Colonic mucosa (tissue), 4 donors: ENCODE measurements at regions not wholly inside any gene's neighbourhood (a gene's known extent, or its start where the extent isn't known, plus 50 kb on each side); places are given as distances from the start of the nearest gene placed in this dataset.

Experiments
- DNase-seq: peaks from one replicate; pipeline ENCODE4 v3.0.0-alpha.2; 2020
- H3K27ac ChIP-seq: fragments of 200-600 bp; one replicate; pipeline ENCODE4 v1.8.0; 2021
- H3K27me3 ChIP-seq: fragments of 200-600 bp; one replicate; pipeline ENCODE4 v1.8.0; 2021
- H3K36me3 ChIP-seq: fragments of 200-600 bp; one replicate; pipeline ENCODE4 v1.8.0; 2021
- H3K4me1 ChIP-seq: fragments of 200-600 bp; one replicate; pipeline ENCODE4 v1.8.0; 2021; ENCODE audit warnings: mild to moderate bottlenecking
- H3K4me3 ChIP-seq: fragments of 200-600 bp; one replicate; pipeline ENCODE4 v1.8.0; 2021
- H3K9ac ChIP-seq, 2 donors: one replicate each; pipeline ENCODE4 v1.7.0; 2013; ENCODE audit warnings: control low read depth in 2 of 2, low read depth in 2 of 2, low read length in 2 of 2
- H3K9me3 ChIP-seq: fragments of 200-600 bp; one replicate; pipeline ENCODE4 v1.8.0; 2021
- intact Hi-C: fragments of 100-400 bp; cut with DNase I; formaldehyde crosslinking; loops from one replicate; pipeline ENCODE4 v1.14.1; 2022
- TF ChIP-seq, protein P1 (sequence below): fragments of 200-600 bp; IDR thresholded peaks from one replicate; pipeline ENCODE4 v1.8.0; 2022; ENCODE audit warnings: antibody characterized with exemption, mild to moderate bottlenecking
- donor health status: healthy.
- donor health status: DM: no; HTN: no; CAD: no.
- donor health status: DM: no; HTN: no; CAD: no.

GRCh38 chr22:23517804-23518375, 62.2 kb downstream of the IGLL1 start:
- H3K27ac ChIP-seq, result no peak overlapping the region
- H3K4me1 ChIP-seq, result peaks cover 7% of the 10 kb centered on the region
- no peak overlapping the region for H3K4me3 ChIP-seq
- DNase-seq, result no peak
- intact Hi-C loops, result no loop called here
- TF ChIP-seq, protein P1, sequence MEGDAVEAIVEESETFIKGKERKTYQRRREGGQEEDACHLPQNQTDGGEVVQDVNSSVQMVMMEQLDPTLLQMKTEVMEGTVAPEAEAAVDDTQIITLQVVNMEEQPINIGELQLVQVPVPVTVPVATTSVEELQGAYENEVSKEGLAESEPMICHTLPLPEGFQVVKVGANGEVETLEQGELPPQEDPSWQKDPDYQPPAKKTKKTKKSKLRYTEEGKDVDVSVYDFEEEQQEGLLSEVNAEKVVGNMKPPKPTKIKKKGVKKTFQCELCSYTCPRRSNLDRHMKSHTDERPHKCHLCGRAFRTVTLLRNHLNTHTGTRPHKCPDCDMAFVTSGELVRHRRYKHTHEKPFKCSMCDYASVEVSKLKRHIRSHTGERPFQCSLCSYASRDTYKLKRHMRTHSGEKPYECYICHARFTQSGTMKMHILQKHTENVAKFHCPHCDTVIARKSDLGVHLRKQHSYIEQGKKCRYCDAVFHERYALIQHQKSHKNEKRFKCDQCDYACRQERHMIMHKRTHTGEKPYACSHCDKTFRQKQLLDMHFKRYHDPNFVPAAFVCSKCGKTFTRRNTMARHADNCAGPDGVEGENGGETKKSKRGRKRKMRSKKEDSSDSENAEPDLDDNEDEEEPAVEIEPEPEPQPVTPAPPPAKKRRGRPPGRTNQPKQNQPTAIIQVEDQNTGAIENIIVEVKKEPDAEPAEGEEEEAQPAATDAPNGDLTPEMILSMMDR, result no peak
- no peaks in the 10 kb centered on the region for H3K9me3 ChIP-seq
- no peaks in the 10 kb centered on the region for H3K36me3 ChIP-seq
- no peak overlapping the region for H3K9ac ChIP-seq
- H3K27me3 ChIP-seq, result no peaks in the 10 kb centered on the region

DNA sequence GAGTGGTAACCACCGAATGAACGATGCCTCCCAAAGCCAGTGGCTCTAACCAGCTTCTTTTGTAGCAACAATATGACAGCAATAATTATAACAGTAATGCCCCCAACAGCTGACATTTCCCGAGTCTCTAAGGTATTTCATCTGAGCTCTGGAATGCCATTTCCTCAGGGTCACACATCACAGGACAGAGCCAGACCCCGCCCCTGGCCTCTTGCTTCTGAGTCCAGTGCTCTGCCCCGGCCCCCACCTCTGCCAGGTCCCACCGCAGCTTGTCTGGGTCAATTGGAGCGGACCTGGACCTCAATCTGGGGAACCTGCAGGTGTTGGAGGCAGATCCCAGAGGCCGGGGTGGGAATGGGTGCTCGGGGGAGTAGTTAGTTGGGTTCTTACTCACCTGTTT, 63.8 kb downstream of the IGLL1 start:
- Histone ChIP-seq H3K4me1 (peaks cover 5% of the 10 kb centered on the region), H3K9me3 (no peaks in the 10 kb centered on the region), H3K36me3 (no peaks in the 10 kb centered on the region), H3K27me3 (no peaks in the 10 kb centered on the region), H3K9ac (no peak overlapping the region), H3K4me3 (no peak overlapping the region), H3K27ac (no peak overlapping the region)
- no peak for DNase-seq
- TF ChIP-seq, protein P1, result no peak
- intact Hi-C loops, result no loop called here

- H3K4me1 ChIP-seq, result no peaks in the 10 kb centered on the region
- TF ChIP-seq, protein P1, result no peak
- intact Hi-C loops, result no loop called here
- H3K4me3 ChIP-seq, result no peak overlapping the region
- H3K27me3 ChIP-seq, result no peaks in the 10 kb centered on the region
- no peak for DNase-seq
- no peak overlapping the region for H3K9ac ChIP-seq
- H3K9me3 ChIP-seq, result no peaks in the 10 kb centered on the region
- no peaks in the 10 kb centered on the region for H3K36me3 ChIP-seq
- H3K27ac ChIP-seq, result no peak overlapping the region
Measured at GRCh38 chr22:23514322-23515038, 65.6 kb downstream of the IGLL1 start.

DNA sequence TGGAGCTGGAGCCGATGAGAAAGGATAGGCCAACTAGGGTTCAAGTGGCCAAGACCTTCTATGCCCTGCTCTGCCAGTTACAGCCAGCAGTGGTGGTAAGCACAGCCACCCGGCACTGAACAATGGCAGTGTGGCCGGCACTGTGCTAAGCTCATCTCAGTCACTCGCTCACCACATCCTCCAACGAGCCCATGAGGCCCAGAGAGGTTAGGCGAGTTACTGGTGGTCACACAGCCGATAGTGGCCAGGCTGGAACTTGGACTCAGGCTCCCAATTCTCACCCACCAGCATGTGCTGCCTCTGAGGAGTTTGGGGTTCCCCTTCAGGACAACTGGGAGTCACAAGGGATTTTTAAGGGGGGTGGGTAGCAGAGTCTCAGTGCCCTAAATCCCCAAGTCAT, 66.4 kb downstream of the IGLL1 start:
- no peak for DNase-seq
- intact Hi-C loops, result no loop called here
- Histone ChIP-seq H3K9me3 (no peaks in the 10 kb centered on the region), H3K27me3 (no peaks in the 10 kb centered on the region), H3K4me1 (no peaks in the 10 kb centered on the region), H3K4me3 (no peak overlapping the region), H3K9ac (no peak overlapping the region), H3K27ac (no peak overlapping the region), H3K36me3 (no peaks in the 10 kb centered on the region)
- TF ChIP-seq, protein P1, result no peak

GRCh38 chr22:23513133-23513532, 67.0 kb downstream of the IGLL1 start:
- H3K9me3 ChIP-seq, result no peaks in the 10 kb centered on the region
- TF ChIP-seq, protein P1, result no peak
- intact Hi-C loops, result no loop called here
- H3K4me1 ChIP-seq, result no peaks in the 10 kb centered on the region
- DNase-seq, result no peak
- H3K4me3 ChIP-seq, result no peak overlapping the region
- no peaks in the 10 kb centered on the region for H3K36me3 ChIP-seq
- H3K9ac ChIP-seq, result no peak overlapping the region
- no peak overlapping the region for H3K27ac ChIP-seq
- H3K27me3 ChIP-seq, result no peaks in the 10 kb centered on the region
